Memory B cell (primary cell): ENCODE measurements at regions not wholly inside any gene's neighbourhood (a gene's known extent, or its start where the extent isn't known, plus 50 kb on each side); places are given as distances from the start of the nearest gene placed in this dataset.

Experiments used
- ATAC-seq: fragments of 150-1000 bp; cut with Tn5 transposase; 2 replicates; pipeline ENCODE4 v1.10.0; 2021; ENCODE audit warnings: low read depth, mild to moderate bottlenecking, moderate library complexity
- DNase-seq, 2 donors: peaks; one replicate each; pipeline ENCODE4 v3.0.0; 2022; ENCODE audit warnings: low spot score in 2 of 2
- H3K27ac Mint-ChIP-seq: one replicate; pipeline ENCODE4 v1.8.0; 2022; ENCODE audit warnings: mild to moderate bottlenecking, moderate library complexity, mixed read lengths
- H3K27me3 Mint-ChIP-seq: one replicate; pipeline ENCODE4 v1.8.0; 2022; ENCODE audit warnings: mixed read lengths
- H3K36me3 Mint-ChIP-seq: one replicate; pipeline ENCODE4 v1.8.0; 2022; ENCODE audit warnings: mild to moderate bottlenecking, mixed read lengths
- H3K4me1 Mint-ChIP-seq: one replicate; pipeline ENCODE4 v1.8.0; 2022; ENCODE audit warnings: mixed read lengths
- H3K4me3 Mint-ChIP-seq: one replicate; pipeline ENCODE4 v1.8.0; 2022; ENCODE audit warnings: mild to moderate bottlenecking, moderate library complexity, mixed read lengths
- H3K9me3 Mint-ChIP-seq: one replicate; pipeline ENCODE4 v1.8.0; 2022; ENCODE audit warnings: mixed read lengths

DNA sequence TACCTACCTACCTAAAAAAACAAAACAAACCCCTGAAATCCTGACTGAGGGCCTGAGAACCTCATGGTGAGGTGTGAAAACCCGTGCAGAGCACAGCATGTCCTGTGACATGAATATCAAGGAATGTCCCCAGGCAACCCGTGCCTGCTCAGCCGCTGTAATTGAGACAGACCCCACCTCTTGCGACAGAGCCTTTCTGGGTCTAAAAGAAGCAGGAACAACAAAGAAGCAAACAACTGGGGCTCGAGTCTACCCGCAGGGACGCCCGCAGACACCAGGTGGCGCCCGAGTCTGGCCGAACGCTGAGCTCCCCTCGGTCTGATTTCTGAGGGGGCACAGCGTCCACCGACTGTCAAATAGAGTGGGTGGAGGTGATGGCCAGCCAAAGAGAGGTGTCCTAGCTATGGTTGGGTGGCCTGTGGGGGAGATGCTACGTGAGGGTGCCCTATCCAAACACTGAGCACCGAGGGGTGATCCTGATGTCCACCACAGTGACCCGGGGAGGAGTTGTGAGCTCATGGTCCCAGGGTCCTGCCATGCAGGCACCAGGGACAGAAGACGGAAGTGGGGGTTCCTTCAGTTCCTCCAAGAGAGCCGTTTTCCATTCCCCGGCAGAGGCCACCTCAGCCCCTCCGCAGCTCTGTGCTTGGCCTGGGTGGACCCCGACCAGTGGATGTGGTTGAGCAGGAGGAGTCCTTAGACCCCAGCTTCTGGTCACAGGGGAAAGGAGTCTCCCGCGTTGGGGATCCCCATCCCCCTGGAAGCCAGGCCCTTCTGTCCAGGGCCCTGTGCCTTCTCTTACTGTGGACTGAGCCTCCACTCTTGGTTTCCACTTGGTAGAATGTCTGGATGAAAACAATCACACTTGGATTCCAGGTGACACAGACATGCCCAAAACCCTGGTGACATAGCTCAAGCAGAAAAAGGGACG lies 268.2 kb downstream of the CDC5L start:
- H3K36me3 Mint-ChIP-seq, result no peaks in the 10 kb centered on the region
- peaks cover 4% of the 10 kb centered on the region for H3K4me1 Mint-ChIP-seq
- ATAC-seq (peak; percentile 56), DNase-seq (peak; percentile 58 to 67)
- H3K4me3 Mint-ChIP-seq, result no peak overlapping the region
- H3K27ac Mint-ChIP-seq, result no peak overlapping the region
- H3K27me3 Mint-ChIP-seq, result peaks cover 15% of the 10 kb centered on the region
- H3K9me3 Mint-ChIP-seq, result peaks cover 2% of the 10 kb centered on the region

DNA sequence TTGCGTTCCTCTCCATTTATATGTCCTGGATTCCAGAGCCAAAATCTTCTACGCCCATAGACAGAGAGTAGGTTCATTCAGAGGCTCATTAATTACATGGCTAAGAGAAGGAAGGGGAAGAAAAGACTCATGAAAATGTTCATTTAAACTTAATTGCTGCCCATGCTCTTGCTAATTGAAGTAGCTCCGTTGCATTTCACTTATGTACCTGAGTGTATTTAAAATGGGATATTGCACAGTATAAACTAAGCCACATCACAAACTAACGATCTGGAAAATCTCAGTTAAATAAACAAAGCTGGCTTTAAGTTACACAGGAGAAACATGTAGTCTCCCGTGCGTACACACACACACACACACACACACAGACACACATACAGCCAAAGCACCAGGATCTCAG lies 269.2 kb downstream of the CDC5L start:
- H3K4me3 Mint-ChIP-seq, result no peak overlapping the region
- peaks cover 2% of the 10 kb centered on the region for H3K9me3 Mint-ChIP-seq
- no peaks in the 10 kb centered on the region for H3K36me3 Mint-ChIP-seq
- peaks cover 4% of the 10 kb centered on the region for H3K4me1 Mint-ChIP-seq
- no peak overlapping the region for H3K27ac Mint-ChIP-seq
- ATAC-seq, result no peak
- H3K27me3 Mint-ChIP-seq, result peaks cover 12% of the 10 kb centered on the region
- DNase-seq, result no peak

DNA sequence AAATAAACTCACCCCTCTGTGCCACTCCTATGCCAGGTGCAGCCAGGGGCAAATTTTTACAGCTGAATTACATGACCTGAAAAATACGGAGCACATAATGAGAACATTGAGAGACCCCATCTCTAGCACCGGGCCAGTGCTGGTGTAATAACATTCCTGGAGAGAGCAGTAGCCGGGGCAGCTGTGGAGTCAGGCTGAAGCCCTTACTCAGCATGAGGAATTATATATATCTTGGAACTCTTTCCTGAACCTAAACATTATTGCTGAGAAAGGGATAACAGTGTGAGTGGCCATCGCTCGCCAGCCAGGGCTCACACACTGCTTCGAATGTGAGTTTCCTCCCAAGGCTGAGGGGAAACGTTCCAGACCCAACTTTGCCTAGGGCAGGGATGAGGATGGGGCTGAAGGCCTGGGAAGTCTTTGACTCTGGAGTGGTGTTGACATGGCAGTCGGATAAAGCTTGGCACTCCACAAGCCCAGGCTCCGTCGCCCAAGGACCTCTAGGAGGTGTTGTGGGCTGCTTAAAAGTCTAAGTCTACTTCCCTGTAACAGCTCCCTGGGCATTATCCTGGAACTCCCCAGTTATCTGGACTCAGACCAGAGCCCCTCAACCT lies 269.8 kb downstream of the CDC5L start:
- Mint-ChIP-seq H3K9me3 (peaks cover 2% of the 10 kb centered on the region), H3K27ac (no peak overlapping the region), H3K4me1 (peaks cover 4% of the 10 kb centered on the region), H3K4me3 (no peak overlapping the region), H3K36me3 (no peaks in the 10 kb centered on the region), H3K27me3 (peaks cover 10% of the 10 kb centered on the region)
- ATAC-seq (no peak), DNase-seq (no peak)

DNA sequence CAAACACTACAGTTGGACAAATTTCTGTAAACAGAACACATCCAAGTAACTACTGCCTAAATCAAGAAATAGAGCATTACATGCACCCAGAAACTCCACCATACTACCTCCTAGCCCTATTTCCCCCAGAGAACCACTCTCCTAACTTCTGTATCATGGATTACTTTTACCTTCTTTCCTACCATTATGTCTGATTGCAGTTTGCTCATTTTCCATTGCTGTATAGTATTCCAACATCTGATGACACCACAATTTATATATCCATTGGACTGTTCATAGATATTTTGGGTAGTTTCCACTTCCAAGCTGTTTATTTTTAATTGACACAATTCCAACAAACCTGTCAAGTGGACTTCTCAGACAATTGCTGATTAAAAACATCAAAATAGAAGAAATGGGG lies 271.1 kb downstream of the CDC5L start:
- peaks cover 4% of the 10 kb centered on the region for H3K4me1 Mint-ChIP-seq
- no peak overlapping the region for H3K4me3 Mint-ChIP-seq
- DNase-seq (no peak), ATAC-seq (no peak)
- peaks cover 9% of the 10 kb centered on the region for H3K27me3 Mint-ChIP-seq
- no peaks in the 10 kb centered on the region for H3K36me3 Mint-ChIP-seq
- no peak overlapping the region for H3K27ac Mint-ChIP-seq
- H3K9me3 Mint-ChIP-seq, result peaks cover 2% of the 10 kb centered on the region

DNA sequence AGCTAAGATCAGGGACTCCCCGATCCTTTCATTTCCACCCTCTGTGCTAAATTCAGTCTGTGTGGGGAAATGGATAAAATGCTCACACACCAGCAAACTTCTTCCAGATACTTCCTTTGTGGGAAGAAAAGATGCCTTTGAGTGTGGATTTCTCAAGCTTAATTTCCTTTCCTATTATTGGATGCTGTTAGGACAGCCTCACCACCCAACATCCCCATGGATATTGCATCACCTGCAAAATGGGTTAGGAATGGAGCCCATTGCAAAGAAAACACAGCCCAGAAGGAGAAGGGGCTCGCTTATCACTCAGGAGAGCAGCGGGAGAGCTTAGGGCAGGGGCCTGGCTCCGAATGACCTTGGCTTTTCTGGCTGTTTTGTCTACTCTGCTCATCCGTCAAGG lies 272.2 kb downstream of the CDC5L start:
- Mint-ChIP-seq H3K36me3 (no peaks in the 10 kb centered on the region), H3K27me3 (peaks cover 9% of the 10 kb centered on the region), H3K4me3 (no peak overlapping the region), H3K27ac (no peak overlapping the region), H3K4me1 (peaks cover 4% of the 10 kb centered on the region), H3K9me3 (peaks cover 2% of the 10 kb centered on the region)
- DNase-seq (no peak), ATAC-seq (no peak)

DNA sequence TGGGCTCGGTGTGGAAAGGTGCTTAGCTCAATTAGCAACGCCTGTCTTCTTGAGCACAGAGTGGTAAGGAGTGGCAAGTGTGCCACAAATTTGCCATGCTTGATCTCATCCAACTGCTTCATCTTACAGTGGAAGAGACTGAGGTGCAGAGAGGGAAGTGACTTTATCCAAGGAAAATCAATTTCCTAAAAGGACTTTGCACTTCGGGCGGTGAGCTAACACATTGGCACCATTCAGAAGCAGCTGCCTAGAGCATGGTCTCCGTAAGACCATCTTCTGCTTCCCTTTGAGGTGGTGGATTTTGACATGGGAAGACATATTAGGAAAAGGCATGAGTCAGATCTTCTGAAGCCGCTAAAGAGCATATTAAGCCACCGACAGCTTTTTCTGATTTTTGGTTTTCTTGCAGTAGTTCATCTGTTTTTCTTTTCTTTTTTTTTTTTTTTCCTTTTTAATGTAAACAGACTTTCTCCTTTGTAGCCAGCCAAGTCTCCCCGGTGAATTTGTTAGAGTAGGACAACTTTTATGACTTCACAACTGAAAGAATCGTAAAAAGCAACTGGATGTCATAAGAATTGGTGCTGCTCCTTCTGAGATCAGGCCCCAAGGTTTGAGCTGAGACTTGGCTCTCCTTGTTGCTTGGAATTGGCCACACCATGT lies 273.2 kb downstream of the CDC5L start:
- ATAC-seq, result no peak

DNA sequence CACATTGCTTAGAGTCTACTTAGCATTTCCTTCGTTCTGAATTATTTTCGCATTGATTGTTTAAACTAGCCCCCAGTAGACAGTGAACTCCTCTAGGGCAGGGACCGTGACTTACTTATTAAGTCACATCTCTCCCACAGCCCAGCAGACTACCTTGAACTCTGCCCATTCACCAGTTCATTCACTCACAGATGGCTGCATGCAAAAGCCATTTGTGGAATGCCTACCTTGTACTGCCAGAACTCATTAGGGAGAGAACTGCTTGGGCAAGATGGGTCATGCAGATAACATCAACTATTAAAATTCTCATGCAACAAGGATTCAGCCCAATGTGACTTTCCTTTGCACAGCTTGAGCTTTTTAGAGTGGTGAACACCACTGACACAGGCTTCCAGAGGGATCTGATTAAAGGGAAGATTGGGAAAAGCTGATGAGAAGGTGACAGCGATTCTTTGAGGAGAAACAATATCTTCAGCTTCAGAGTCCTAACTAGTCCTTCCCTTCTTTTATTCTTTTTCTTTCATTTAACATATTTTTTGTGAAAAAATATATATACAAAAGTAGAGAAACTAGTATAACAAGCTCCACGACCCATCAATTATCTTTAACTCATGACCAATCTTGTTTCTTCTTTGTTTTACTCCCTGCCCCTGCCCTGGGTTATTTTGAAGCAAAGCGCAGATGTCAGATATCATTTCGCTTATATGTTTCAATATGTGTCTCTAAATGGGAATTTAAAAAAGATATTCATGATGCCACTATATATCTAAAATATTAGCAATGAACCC lies 273.9 kb downstream of the CDC5L start:
- H3K27me3 Mint-ChIP-seq, result peaks cover 7% of the 10 kb centered on the region
- H3K4me3 Mint-ChIP-seq, result no peak overlapping the region
- H3K9me3 Mint-ChIP-seq, result peaks cover 2% of the 10 kb centered on the region
- no peaks in the 10 kb centered on the region for H3K36me3 Mint-ChIP-seq
- DNase-seq (no peak), ATAC-seq (no peak)
- no peak overlapping the region for H3K27ac Mint-ChIP-seq
- H3K4me1 Mint-ChIP-seq, result no peaks in the 10 kb centered on the region

More for the DNA sequence above, 273.2 kb downstream of the CDC5L start:
- no peaks in the 10 kb centered on the region for H3K4me1 Mint-ChIP-seq
- no peak overlapping the region for H3K4me3 Mint-ChIP-seq
- peaks cover 7% of the 10 kb centered on the region for H3K27me3 Mint-ChIP-seq
- H3K9me3 Mint-ChIP-seq, result peaks cover 2% of the 10 kb centered on the region
- DNase-seq, result no peak
- H3K27ac Mint-ChIP-seq, result no peak overlapping the region
- no peaks in the 10 kb centered on the region for H3K36me3 Mint-ChIP-seq

DNA sequence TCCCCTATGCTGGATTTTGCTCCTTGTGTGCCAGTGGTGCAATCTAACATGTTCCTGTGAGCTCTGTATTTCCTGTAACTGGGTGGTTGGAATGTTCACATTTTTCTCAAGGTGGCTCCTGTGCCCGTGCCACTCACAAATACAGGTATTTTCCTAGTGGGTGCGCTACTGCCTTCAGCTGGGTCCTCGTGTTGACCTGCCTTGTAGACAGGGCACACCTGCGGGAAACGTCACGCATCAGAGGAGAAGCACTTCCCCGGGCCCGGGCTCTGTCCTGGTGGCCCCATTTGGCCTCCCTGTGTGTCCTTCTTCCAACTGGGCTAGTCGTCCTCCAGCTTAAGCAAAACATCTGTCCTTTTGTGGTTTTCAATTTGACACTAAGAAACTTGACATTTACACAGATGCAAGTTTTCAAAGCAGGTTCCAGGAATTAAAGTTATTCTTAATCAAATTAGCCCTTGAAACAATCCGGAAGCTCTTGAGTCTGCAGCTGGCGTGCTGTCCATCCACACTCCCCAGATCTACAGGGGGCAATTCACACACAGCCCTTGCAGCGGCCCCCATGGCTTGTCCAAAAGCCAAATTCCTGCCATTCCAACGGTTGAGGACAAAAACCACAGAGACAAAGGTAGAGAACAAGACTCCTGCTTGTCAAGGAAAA lies 275.1 kb downstream of the CDC5L start:
- ATAC-seq (no peak), DNase-seq (no peak)
- Mint-ChIP-seq H3K27ac (no peak overlapping the region), H3K4me3 (no peak overlapping the region), H3K4me1 (no peaks in the 10 kb centered on the region), H3K27me3 (peaks cover 7% of the 10 kb centered on the region), H3K9me3 (peaks cover 2% of the 10 kb centered on the region), H3K36me3 (no peaks in the 10 kb centered on the region)

DNA sequence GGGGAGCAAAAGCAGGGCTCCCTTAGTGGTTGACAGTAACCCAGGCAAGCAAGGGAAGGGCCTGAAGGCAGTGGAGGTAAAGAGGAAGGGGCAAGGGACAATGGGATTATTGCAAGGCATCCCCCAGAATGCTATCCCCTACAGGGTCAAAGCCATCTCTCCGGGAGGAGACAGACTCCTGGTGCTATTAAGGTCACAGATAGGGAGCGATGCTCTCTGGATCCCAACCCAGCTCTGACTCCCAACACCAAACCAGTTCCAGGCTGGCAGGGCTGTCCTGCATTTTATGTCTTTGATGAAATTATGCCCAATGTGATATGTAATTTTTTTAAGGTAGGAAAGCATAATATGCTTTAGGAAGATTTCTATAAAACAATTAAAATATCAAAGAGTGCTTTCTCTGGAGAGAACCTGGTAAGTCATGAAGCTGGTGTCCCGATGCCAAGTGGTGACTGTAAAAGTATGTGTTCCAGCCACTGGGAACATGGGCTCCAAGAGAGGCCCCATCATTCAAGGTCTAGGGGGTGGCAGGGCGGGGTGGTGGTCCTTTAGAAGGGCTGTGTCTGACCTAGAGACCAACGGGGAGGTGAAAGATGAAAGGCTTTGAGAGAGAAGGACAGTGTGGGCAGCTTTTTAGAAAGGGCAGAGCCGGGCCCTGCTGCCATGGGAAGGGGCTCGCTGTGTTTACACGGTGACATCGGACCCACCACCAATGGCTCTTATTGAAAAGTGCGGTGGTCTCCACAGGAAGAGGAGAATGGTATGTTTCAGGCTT lies 276.5 kb downstream of the CDC5L start:
- DNase-seq (no peak), ATAC-seq (no peak)
- no peak overlapping the region for H3K27ac Mint-ChIP-seq
- no peaks in the 10 kb centered on the region for H3K9me3 Mint-ChIP-seq
- H3K27me3 Mint-ChIP-seq, result peaks cover 7% of the 10 kb centered on the region
- no peaks in the 10 kb centered on the region for H3K4me1 Mint-ChIP-seq
- H3K4me3 Mint-ChIP-seq, result no peak overlapping the region
- H3K36me3 Mint-ChIP-seq, result no peaks in the 10 kb centered on the region

DNA sequence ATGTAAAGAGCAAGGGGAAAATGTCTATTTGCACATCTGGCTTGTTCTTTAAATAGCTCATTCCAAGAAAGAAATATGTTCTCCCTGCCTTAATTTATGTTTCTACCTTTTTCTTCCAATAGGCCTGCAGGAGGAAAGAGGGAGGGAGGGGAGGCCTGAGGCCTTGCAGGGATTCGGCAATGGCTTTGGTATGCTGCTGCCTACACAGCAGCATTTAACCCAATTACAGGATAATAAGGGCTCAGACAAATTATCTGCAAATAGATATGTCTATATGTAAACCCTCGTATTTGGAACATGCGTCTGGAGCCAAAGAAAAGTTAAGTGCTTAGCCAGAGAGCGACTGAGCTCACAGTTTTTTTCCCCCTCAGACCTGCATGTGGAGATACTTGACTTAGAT lies 277.2 kb downstream of the CDC5L start:
- H3K36me3 Mint-ChIP-seq, result no peaks in the 10 kb centered on the region
- no peak overlapping the region for H3K4me3 Mint-ChIP-seq
- ATAC-seq (no peak), DNase-seq (no peak)
- H3K27me3 Mint-ChIP-seq, result peaks cover 6% of the 10 kb centered on the region
- H3K27ac Mint-ChIP-seq, result no peak overlapping the region
- no peaks in the 10 kb centered on the region for H3K4me1 Mint-ChIP-seq
- no peaks in the 10 kb centered on the region for H3K9me3 Mint-ChIP-seq

DNA sequence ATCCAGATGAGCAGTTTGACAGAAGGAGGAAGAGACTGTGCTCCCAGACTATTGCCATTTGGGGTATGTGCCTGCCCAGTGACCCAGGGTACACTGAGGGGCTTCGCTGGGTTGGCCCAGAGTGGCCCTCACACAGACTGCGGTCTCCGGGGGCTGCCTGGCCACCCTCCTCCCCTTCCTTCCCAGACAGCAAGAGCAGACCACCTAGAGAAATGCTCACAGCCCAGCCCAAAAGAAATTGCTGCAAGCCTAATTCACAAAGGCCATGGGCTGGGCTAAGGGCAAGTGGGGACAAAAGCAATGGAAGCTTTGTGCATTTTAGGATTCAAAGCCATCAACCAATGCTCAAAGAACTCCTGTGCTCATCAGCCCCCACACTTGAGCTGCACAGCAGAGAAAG lies 277.6 kb downstream of the CDC5L start:
- Mint-ChIP-seq H3K4me1 (no peaks in the 10 kb centered on the region), H3K27me3 (peaks cover 6% of the 10 kb centered on the region), H3K4me3 (no peak overlapping the region), H3K27ac (no peak overlapping the region), H3K9me3 (no peaks in the 10 kb centered on the region), H3K36me3 (no peaks in the 10 kb centered on the region)
- ATAC-seq (no peak), DNase-seq (no peak)

DNA sequence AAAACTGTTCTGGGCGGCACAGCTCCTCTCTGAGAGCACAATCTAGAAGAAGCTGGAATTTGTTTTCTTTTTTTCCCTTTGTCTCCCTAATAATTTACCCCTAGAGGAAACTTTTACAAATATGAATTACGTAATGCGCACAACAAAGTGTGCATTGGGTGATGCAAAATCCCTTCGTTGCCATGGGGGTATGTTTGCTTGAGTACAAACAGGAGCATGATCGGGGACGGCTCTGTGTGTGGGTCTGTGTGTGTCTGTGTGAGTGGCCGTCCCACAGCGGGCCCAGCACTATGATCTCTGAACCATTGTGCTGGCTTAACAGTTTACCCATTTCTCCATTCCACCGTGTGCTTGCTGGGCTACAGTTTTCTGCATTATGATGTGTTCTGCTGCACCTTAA lies 278.2 kb downstream of the CDC5L start:
- peaks cover 6% of the 10 kb centered on the region for H3K27me3 Mint-ChIP-seq
- H3K4me1 Mint-ChIP-seq, result no peaks in the 10 kb centered on the region
- H3K27ac Mint-ChIP-seq, result no peak overlapping the region
- DNase-seq (no peak), ATAC-seq (no peak)
- H3K4me3 Mint-ChIP-seq, result no peak overlapping the region
- H3K9me3 Mint-ChIP-seq, result no peaks in the 10 kb centered on the region
- H3K36me3 Mint-ChIP-seq, result no peaks in the 10 kb centered on the region

DNA sequence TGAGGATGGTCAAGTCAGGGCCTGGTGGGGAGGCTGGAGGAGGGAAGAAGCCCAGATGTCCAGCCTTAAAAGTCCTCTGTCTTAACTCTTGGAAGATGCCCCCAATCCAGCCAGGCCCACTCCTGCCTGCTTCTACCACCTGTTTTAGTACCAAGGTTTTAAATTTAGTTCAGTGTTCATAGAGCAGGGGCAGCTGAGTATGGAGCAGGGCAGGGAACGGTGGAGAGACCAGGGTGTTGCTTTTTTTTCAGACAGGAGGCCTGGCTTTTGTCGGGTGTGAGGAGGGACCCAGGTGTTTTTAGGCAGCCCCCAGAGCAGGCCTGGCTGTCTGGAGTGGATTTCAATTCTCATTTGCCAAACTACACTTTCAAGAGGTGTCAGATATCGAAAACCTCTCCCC lies 278.8 kb downstream of the CDC5L start:
- Mint-ChIP-seq H3K27ac (no peak overlapping the region), H3K9me3 (no peaks in the 10 kb centered on the region), H3K27me3 (peaks cover 6% of the 10 kb centered on the region), H3K4me1 (no peaks in the 10 kb centered on the region), H3K4me3 (no peak overlapping the region), H3K36me3 (no peaks in the 10 kb centered on the region)
- ATAC-seq, result no peak
- DNase-seq, result no peak
